ENCODE measurements at regions not wholly inside any gene's neighbourhood (a gene's known extent, or its start where the extent isn't known, plus 50 kb on each side); places are given as distances from the start of the nearest gene placed in this dataset.

DNA sequence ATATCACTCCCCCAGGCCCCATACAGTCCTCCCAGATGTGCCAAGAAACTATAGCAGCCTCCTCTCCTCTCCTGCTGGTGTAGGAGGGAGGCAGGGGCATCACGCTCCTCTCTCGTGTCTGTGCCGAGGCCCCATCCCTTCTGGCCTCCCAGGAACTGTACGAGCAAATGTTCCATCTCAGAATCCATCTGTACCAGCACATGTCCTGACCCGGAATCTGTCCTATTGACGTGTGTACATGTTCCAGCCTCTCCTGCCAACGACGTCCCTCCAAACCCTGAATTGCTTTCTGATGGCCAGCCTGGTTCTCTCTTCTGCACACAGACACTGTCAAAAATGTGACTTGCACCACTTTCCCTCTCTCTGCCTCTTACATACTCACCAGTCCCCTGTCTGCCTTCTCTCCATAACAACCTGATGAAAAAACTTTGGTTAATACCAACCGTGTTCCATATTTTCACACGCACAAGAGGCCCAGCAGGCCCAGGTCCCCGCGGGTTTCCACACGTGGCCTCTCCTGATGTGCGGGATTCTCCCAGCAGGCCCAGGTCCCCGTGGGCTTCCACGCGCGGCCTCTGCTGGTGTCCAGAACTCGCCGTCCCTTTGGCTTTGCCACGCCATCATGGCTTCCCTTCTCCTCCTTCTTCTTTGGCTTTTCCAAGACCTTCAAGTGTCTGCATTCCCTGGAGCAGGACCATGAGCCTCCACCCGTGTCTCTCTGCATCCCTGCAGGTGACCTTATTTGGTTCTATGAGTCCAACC, 125.2 kb upstream of the THBS2 start:
- no peak for DNase-seq (ENCODE audit: low spot score)
- peaks cover 0 to 21% of the 10 kb centered on the region in 2 donors for H3K9me3 ChIP-seq
- H3K27me3 ChIP-seq = no peaks in the 10 kb centered on the region
- H3K27ac ChIP-seq = no peak overlapping the region
- no peak overlapping the region for H3K4me3 ChIP-seq
- no peaks in the 10 kb centered on the region for H3K36me3 ChIP-seq
- H3K4me1 ChIP-seq = no peaks in the 10 kb centered on the region
- TF ChIP-seq, protein P1, sequence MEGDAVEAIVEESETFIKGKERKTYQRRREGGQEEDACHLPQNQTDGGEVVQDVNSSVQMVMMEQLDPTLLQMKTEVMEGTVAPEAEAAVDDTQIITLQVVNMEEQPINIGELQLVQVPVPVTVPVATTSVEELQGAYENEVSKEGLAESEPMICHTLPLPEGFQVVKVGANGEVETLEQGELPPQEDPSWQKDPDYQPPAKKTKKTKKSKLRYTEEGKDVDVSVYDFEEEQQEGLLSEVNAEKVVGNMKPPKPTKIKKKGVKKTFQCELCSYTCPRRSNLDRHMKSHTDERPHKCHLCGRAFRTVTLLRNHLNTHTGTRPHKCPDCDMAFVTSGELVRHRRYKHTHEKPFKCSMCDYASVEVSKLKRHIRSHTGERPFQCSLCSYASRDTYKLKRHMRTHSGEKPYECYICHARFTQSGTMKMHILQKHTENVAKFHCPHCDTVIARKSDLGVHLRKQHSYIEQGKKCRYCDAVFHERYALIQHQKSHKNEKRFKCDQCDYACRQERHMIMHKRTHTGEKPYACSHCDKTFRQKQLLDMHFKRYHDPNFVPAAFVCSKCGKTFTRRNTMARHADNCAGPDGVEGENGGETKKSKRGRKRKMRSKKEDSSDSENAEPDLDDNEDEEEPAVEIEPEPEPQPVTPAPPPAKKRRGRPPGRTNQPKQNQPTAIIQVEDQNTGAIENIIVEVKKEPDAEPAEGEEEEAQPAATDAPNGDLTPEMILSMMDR (IDR thresholded peaks at IDR 0.05) = no peak

- Histone ChIP-seq H3K9me3 (peaks cover 0 to 21% of the 10 kb centered on the region in 2 donors), H3K4me1 (no peaks in the 10 kb centered on the region), H3K36me3 (no peaks in the 10 kb centered on the region), H3K27me3 (no peaks in the 10 kb centered on the region), H3K4me3 (no peak overlapping the region), H3K27ac (no peak overlapping the region)
- DNase-seq (ENCODE audit: low spot score) = no peak
- TF ChIP-seq, protein P1 (IDR thresholded peaks at IDR 0.05) = no peak
These were observed 122.8 kb upstream of the THBS2 start for GRCh38 chr6:169376458-169376857.

GRCh38 chr6:169372589-169372988, 118.9 kb upstream of the THBS2 start:
- Histone ChIP-seq H3K27ac (no peak overlapping the region), H3K4me3 (no peak overlapping the region), H3K4me1 (no peaks in the 10 kb centered on the region), H3K9me3 (peaks cover 0 to 21% of the 10 kb centered on the region in 2 donors), H3K36me3 (no peaks in the 10 kb centered on the region), H3K27me3 (no peaks in the 10 kb centered on the region)
- TF ChIP-seq, protein P1 (IDR thresholded peaks at IDR 0.05) = no peak
- DNase-seq (ENCODE audit: low spot score) = no peak

GRCh38 chr6:169371344-169372127, 117.9 kb upstream of the THBS2 start:
- H3K4me3 ChIP-seq = no peak overlapping the region
- TF ChIP-seq, protein P1 (IDR thresholded peaks at IDR 0.05) = no peak
- no peak overlapping the region for H3K27ac ChIP-seq
- H3K27me3 ChIP-seq = no peaks in the 10 kb centered on the region
- H3K9me3 ChIP-seq = peaks cover 0 to 21% of the 10 kb centered on the region in 2 donors
- no peaks in the 10 kb centered on the region for H3K4me1 ChIP-seq
- no peak for DNase-seq (ENCODE audit: low spot score)
- H3K36me3 ChIP-seq = no peaks in the 10 kb centered on the region

GRCh38 chr6:169370666-169371343, 117.2 kb upstream of the THBS2 start:
- Histone ChIP-seq H3K27me3 (no peaks in the 10 kb centered on the region), H3K27ac (no peak overlapping the region), H3K9me3 (peaks cover 0 to 13% of the 10 kb centered on the region in 2 donors), H3K36me3 (no peaks in the 10 kb centered on the region), H3K4me1 (no peaks in the 10 kb centered on the region), H3K4me3 (no peak overlapping the region)
- TF ChIP-seq, protein P1 (IDR thresholded peaks at IDR 0.05) = no peak
- no peak for DNase-seq (ENCODE audit: low spot score)
